Stomach (tissue), 8 donors: ENCODE measurements at regions not wholly inside any gene's neighbourhood (a gene's known extent, or its start where the extent isn't known, plus 50 kb on each side); places are given as distances from the start of the nearest gene placed in this dataset.

ENCODE experiments used
- DNase-seq, 2 donors: peaks; one replicate each; pipeline versions ENCODE4 v3.0.0 to v3.0.0-alpha.2; 2013 to 2019
- H3K27ac ChIP-seq, 5 donors: fragments of 200-600 bp in 4 of 5; sonication (generic) in 4 of 5; one replicate each; pipeline ENCODE4 v1.5.1; 2013 to 2019; ENCODE audit warnings: mild to moderate bottlenecking in 1 of 5, moderate library complexity in 1 of 5
- H3K27me3 ChIP-seq, 3 donors: fragments of 200-600 bp; sonication (generic); one replicate each; pipeline ENCODE4 v1.5.1; 2017 to 2019; ENCODE audit warnings: mixed run types in 1 of 3
- H3K36me3 ChIP-seq, 4 donors: fragments of 200-600 bp; sonication (generic); 1 replicate in 3 of 4; 2 replicates in 1 of 4; pipeline ENCODE4 v1.5.1; 2016 to 2019
- H3K4me1 ChIP-seq, 4 donors: fragments of 200-600 bp; sonication (generic); one replicate each; pipeline ENCODE4 v1.5.1; 2016 to 2019
- H3K4me3 ChIP-seq, 4 donors: fragments of 200-600 bp; sonication (generic) in 3 of 4; one replicate each; pipeline ENCODE4 v1.5.1; 2016 to 2019; ENCODE audit warnings: mild to moderate bottlenecking in 1 of 4
- H3K9me3 ChIP-seq, 4 donors: fragments of 200-600 bp; sonication (generic); one replicate each; pipeline ENCODE4 v1.5.1; 2016 to 2019
- CTCF ChIP-seq, 7 experiments: fragments of 450-650 bp in 4 of 7; fragments of 200-600 bp in 3 of 7; sonication (generic) in 3 of 7; IDR thresholded peaks; one replicate each; pipeline ENCODE4 v1.5.1; 2016 to 2019; ENCODE audit warnings: antibody characterized with exemption in 7 of 7, control low read depth in 2 of 7, mild to moderate bottlenecking in 1 of 7
- EP300 ChIP-seq: sonication (generic); formaldehyde crosslinking; IDR thresholded peaks from one replicate; pipeline ENCODE4 v1.6.1; 2017; ENCODE audit warnings: antibody characterized with exemption
- POLR2A ChIP-seq, 4 donors: fragments of 450-650 bp; IDR thresholded peaks; one replicate each; pipeline ENCODE4 v1.6.1; 2016; ENCODE audit warnings: antibody characterized with exemption in 4 of 4, control low read depth in 2 of 4, mild to moderate bottlenecking in 1 of 4, moderate library complexity in 1 of 4
- POLR2AphosphoS5 ChIP-seq, 3 donors: sonication (generic); formaldehyde crosslinking; IDR thresholded peaks; one replicate each; pipeline ENCODE4 v1.6.1; 2016; ENCODE audit warnings: antibody characterized with exemption in 3 of 3
- WGBS, 5 donors: extraction: QIAGEN DNeasy Blood & Tissue Kit in 3 of 5; methylation state at CpG; one replicate each; pipeline versions ENCODE4 v1.1.5 to v1.1.7; 2013 to 2018; 5-methylcytosine and 5-hydroxymethylcytosine counted together
- intact Hi-C: fragments of 100-400 bp; cut with DNase I; formaldehyde crosslinking; loops from one replicate; pipeline ENCODE4 v1.15.1; 2023; ENCODE audit warnings: low total_unique reads
- donor health status: healthy with polysubstance abuse.
- donor health status: Bipolar disorder and iron deficiency.
- donor health status: healthy.

- intact Hi-C loops: no loop called here
- DNase-seq: no peak
- TF ChIP-seq CTCF (IDR thresholded peaks at IDR 0.05) (no peak), POLR2A (IDR thresholded peaks at IDR 0.05) (no peak), POLR2AphosphoS5 (IDR thresholded peaks at IDR 0.05) (no peak), EP300 (no peak)
- H3K27me3 ChIP-seq: no peaks in the 10 kb centered on the region
- WGBS, 5 donors: 68 to 84% (median 78%) methylated on average over 7 of the region's 7 CpGs
- H3K4me1 ChIP-seq: peaks cover 0 to 4% (median 0%) of the 10 kb centered on the region in 4 donors
- H3K4me3 ChIP-seq: no peak overlapping the region
- H3K27ac ChIP-seq: no peak overlapping the region
- no peaks in the 10 kb centered on the region for H3K36me3 ChIP-seq
- H3K9me3 ChIP-seq: no peaks in the 10 kb centered on the region
These were observed 155.1 kb upstream of the ZNF32 start for GRCh38 chr10:43803791-43804190.

- H3K36me3 ChIP-seq: no peaks in the 10 kb centered on the region
- TF ChIP-seq POLR2AphosphoS5 (IDR thresholded peaks at IDR 0.05) (no peak), EP300 (no peak), CTCF (IDR thresholded peaks at IDR 0.05) (no peak), POLR2A (IDR thresholded peaks at IDR 0.05) (no peak)
- H3K4me1 ChIP-seq: no peaks in the 10 kb centered on the region
- no peaks in the 10 kb centered on the region for H3K27me3 ChIP-seq
- WGBS, 5 donors: 91 to 98% (median 95%) methylated on average over 6 of the region's 6 CpGs
- H3K27ac ChIP-seq: no peak overlapping the region
- intact Hi-C loops: no loop called here
- no peaks in the 10 kb centered on the region for H3K9me3 ChIP-seq
- DNase-seq: no peak
- H3K4me3 ChIP-seq: no peak overlapping the region
These were observed 154.5 kb upstream of the ZNF32 start for GRCh38 chr10:43802988-43803696.

- peak in 1 of 2 donors; percentile 35 for DNase-seq
- intact Hi-C loops: no loop called here
- H3K9me3 ChIP-seq: no peaks in the 10 kb centered on the region
- H3K36me3 ChIP-seq: no peaks in the 10 kb centered on the region
- no peak for TF ChIP-seq POLR2AphosphoS5 (IDR thresholded peaks at IDR 0.05)
- no peak for TF ChIP-seq POLR2A (IDR thresholded peaks at IDR 0.05)
- no peak for TF ChIP-seq EP300
- TF ChIP-seq CTCF (IDR thresholded peaks at IDR 0.05): no peak
- H3K4me3 ChIP-seq: no peak overlapping the region
- H3K27ac ChIP-seq: no peak overlapping the region
- no peaks in the 10 kb centered on the region for H3K27me3 ChIP-seq
- no peaks in the 10 kb centered on the region for H3K4me1 ChIP-seq
- WGBS, 5 donors: 85 to 97% (median 89%) methylated on average over 3 of the region's 3 CpGs
These were observed 152.9 kb upstream of the ZNF32 start for GRCh38 chr10:43801626-43802025.

GRCh38 chr10:43801140-43801539, 152.5 kb upstream of the ZNF32 start:
- WGBS, 5 donors: 69 to 81% (median 79%) methylated on average over 4 of the region's 4 CpGs
- Histone ChIP-seq H3K36me3 (no peaks in the 10 kb centered on the region), H3K9me3 (no peaks in the 10 kb centered on the region), H3K27me3 (no peaks in the 10 kb centered on the region), H3K4me1 (no peaks in the 10 kb centered on the region), H3K4me3 (no peak overlapping the region), H3K27ac (no peak overlapping the region)
- DNase-seq: peak in 1 of 2 donors; percentile 39
- no peak for TF ChIP-seq EP300
- TF ChIP-seq POLR2A (IDR thresholded peaks at IDR 0.05): no peak
- TF ChIP-seq CTCF (IDR thresholded peaks at IDR 0.05): no peak
- TF ChIP-seq POLR2AphosphoS5 (IDR thresholded peaks at IDR 0.05): no peak
- intact Hi-C loops: no loop called here
